AG10803 (cell line): ENCODE measurements at regions not wholly inside any gene's neighbourhood (a gene's known extent, or its start where the extent isn't known, plus 50 kb on each side); places are given as distances from the start of the nearest gene placed in this dataset.
"Not testable (repeated sequence)": the region's sequence is repeated elsewhere in the genome, so short reads cannot be mapped to it uniquely, and the experiment has no call there.

Experiments
- DNase-seq: peaks from one replicate; pipeline ENCODE4 v3.0.0; 2010; ENCODE audit warnings: low read depth
- H3K4me3 ChIP-seq: 2 replicates; pipeline ENCODE4 v1.5.1; 2011; ENCODE audit warnings: mild to moderate bottlenecking, low read length, control low read depth
- TF ChIP-seq, protein P1 (sequence below): conservative IDR thresholded peaks from 2 replicates; pipeline ENCODE4 v1.5.1; 2011; ENCODE audit warnings: mild to moderate bottlenecking, low read length, control low read depth, inconsistent platforms

DNA sequence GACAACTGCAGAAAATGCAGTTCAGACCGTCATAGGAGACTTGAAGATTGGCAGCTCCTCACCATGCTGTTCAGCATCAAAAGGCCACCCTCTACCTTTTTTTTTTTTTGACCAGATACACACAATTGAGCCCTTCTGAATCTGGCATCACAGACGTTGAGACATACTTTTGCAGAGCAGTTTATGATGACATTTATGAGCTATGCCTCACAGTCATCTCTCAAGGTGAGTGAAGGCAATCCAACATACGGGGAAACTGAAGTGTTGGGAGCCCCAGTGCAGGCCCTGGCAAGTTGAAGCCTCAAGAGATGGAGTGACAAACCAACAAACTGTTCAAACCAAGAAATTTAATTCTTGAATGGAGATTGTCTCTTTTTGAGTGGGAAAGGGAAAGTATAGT is 83.6 kb upstream of the DLX6 start:
- TF ChIP-seq, protein P1, sequence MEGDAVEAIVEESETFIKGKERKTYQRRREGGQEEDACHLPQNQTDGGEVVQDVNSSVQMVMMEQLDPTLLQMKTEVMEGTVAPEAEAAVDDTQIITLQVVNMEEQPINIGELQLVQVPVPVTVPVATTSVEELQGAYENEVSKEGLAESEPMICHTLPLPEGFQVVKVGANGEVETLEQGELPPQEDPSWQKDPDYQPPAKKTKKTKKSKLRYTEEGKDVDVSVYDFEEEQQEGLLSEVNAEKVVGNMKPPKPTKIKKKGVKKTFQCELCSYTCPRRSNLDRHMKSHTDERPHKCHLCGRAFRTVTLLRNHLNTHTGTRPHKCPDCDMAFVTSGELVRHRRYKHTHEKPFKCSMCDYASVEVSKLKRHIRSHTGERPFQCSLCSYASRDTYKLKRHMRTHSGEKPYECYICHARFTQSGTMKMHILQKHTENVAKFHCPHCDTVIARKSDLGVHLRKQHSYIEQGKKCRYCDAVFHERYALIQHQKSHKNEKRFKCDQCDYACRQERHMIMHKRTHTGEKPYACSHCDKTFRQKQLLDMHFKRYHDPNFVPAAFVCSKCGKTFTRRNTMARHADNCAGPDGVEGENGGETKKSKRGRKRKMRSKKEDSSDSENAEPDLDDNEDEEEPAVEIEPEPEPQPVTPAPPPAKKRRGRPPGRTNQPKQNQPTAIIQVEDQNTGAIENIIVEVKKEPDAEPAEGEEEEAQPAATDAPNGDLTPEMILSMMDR: no peak

DNA sequence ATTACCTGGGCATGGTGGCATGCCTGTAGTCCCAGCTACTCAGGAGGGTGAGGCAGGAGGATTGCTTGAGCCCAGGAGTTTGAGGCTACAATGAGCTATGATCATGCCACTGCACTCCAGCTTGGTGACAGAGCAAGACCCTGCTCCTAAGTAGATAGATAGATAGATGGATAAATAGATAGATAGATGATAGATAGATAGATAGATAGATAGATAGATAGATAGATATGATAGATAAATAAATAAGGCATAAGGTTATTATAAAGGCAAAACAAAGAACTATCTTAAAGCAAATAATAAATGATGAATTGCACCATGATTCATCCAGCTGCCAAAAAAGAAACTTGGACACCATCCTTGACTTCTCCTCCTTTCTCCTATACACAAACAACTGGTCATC is 82.0 kb upstream of the DLX6 start:
- DNase-seq, H3K4me3 ChIP-seq: not testable (repeated sequence)

More for the DNA sequence above, 83.6 kb upstream of the DLX6 start:
- H3K4me3 ChIP-seq: no peak overlapping the region
- no peak for DNase-seq

DNA sequence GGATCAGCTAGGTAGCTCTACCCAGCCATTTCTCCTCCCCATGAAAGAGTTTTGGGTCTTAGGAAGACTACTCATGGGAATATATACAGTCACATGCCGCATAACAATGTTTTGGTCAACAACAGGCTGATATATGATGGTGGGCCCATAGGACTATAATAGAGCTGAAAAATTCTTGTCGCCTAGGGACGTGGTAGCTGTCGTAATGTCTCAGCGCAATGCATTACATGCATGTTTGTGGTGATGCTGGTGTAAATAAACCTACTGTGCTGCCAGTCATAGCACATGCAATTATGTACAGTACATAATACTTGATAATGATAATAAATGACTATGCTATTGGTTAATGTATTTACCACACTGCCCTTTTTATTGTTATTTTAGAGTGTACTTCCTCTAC is 78.2 kb upstream of the DLX6 start:
- DNase-seq: no peak
- no peak overlapping the region for H3K4me3 ChIP-seq
- TF ChIP-seq, protein P1: no peak

DNA sequence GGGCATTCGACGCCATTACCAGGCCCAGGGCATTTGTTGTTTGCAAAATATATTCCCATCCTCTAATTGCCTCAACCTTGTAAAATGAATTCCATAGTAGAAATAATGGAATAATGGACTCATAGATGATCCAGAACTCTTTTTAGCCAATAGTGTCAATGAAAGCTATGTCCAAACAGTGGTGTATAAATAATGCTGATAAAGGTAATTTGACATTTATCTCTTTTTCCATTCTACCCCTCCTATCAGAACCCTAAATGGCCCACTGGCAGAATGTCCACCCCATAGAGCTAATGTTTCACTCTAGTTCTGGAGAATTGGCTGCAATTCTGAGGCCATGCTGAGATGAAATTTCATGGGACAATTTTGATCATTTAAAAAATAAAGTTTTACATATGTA is 76.4 kb upstream of the DLX6 start:
- no peak for DNase-seq
- H3K4me3 ChIP-seq: no peak overlapping the region
- TF ChIP-seq, protein P1: no peak

DNA sequence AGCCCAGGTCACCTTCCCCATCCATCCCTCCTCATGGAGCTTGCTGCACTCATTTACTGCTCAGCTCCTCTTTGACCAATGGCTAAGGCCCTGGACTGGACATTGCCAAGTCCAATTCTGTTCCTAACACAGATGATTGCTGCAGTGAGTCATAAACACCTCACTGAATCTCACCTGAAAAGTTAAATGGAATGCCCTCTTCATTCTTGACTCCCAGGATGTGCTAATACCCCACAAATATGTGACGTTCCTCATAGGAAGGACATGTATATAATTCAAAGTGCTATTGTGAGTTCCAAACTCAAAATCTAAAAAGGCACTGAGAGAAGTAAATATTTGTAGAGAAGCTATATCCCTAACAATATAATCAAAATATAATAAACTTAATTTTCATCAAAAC is 73.5 kb upstream of the DLX6 start:
- TF ChIP-seq, protein P1: no peak
- no peak for DNase-seq
- no peak overlapping the region for H3K4me3 ChIP-seq

DNA sequence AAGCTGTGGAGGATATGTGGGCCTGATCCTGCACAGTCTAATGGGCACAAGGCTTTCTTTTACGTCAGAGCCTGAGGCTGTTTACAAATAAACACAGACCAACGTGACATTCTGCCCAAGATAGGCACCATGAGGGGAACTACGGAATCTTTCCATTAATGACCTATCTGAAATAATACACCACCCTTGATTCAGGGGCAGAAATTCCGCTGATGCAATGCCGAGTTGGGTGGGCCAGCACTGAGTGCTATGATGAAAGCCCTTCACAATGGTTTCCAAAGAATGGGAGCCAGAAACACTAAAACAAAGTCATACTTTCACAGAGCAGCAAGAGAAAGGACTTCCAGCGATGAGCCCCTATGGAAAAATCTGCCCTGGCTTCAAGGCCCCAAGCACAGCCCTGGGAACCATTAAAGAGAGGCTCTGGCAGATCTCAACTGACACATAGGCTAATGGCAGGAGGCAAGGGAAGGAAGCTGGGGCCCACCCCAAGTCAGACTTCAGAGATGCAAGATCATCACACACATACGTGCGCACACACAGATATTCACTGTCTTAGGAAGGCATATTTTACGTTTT is 72.2 kb upstream of the DLX6 start:
- no peak overlapping the region for H3K4me3 ChIP-seq
- no peak for DNase-seq
- TF ChIP-seq, protein P1: no peak

DNA sequence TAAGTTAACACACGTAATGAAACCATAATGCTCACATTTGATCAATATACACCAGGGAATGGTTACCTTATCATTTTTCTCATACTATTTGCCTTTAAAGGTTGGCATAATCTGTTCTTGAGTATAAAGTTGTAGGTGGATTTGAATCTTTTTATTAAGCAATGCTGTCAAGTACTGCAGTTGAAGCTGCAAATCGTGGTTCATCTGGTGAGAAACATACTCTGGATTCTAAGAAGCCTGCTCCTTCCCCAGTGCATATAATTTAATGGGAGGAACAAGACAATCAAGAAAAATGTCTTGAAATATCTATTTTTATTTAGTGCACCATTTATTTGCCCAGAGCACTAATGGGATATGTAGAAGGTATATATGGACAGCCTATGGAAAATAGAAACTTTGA is 68.7 kb upstream of the DLX6 start:
- DNase-seq: no peak
- TF ChIP-seq, protein P1: no peak
- H3K4me3 ChIP-seq: no peak overlapping the region

DNA sequence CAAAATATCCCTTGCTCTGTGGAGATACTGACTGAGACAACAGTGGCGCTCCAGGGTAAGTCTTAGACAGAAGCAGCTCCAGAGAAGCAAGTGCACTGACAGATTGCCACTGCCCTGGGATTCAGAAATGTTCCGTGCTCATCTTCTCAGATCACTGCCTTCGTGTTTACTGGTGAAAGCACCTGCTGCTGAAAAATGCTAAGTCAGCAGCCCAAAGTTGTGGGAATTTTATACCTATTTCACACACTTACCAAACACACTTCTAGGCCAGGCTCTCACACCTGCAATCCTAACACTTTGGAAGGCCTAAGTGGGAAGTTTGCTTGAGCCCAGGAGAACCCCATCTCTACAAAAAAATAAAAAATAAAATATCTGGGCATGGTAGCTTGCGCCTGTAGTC is 63.2 kb upstream of the DLX6 start:
- TF ChIP-seq, protein P1: no peak
- DNase-seq: no peak
- no peak overlapping the region for H3K4me3 ChIP-seq
